Vagina (tissue), 2 donors: ENCODE measurements at regions not wholly inside any gene's neighbourhood (a gene's known extent, or its start where the extent isn't known, plus 50 kb on each side); places are given as distances from the start of the nearest gene placed in this dataset.

Experiments used
- POLR2A ChIP-seq, 2 donors: fragments of 450-650 bp; IDR thresholded peaks; one replicate each; pipeline ENCODE4 v1.6.1; 2017; ENCODE audit warnings: antibody characterized with exemption in 2 of 2, mild to moderate bottlenecking in 2 of 2, moderate library complexity in 2 of 2
- POLR2AphosphoS5 ChIP-seq, 2 donors: sonication (generic); formaldehyde crosslinking; IDR thresholded peaks; one replicate each; pipeline ENCODE4 v1.9.0; 2017; ENCODE audit warnings: antibody characterized with exemption in 2 of 2, mild to moderate bottlenecking in 2 of 2, low read depth in 1 of 2; ENCODE audit not compliant: insufficient read depth in 1 of 2
- TF ChIP-seq, protein P1 (sequence below), 3 experiments: fragments of 450-650 bp in 2 of 3; fragments of 200-600 bp in 1 of 3; sonication (generic) in 1 of 3; IDR thresholded peaks; one replicate each; pipeline ENCODE4 v1.5.1; 2017 to 2019; ENCODE audit warnings: antibody characterized with exemption in 3 of 3, mild to moderate bottlenecking in 2 of 3, moderate library complexity in 2 of 3

DNA sequence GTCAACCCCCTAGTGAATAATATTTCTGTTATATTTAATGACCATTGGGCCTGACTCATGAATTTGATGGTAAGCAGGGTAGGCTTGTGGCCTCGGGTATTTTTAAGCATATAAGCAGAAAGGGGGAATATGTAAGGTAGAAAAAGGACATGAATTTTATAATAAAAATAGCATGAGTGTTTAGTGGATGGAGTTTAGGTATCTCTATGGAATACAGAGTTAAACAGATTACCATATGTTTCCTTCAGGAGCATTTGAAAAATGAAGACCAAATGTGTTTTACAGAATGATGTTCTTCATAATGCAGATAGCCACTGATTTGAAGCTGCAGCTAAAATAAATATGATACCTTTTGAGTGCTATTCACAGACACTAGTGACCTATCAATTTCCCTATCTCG is 191.7 kb upstream of the TSHZ2 start:
- TF ChIP-seq POLR2A (IDR thresholded peaks at IDR 0.05) (no peak), POLR2AphosphoS5 (IDR thresholded peaks at IDR 0.05; ENCODE audit: insufficient read depth in 1 of 2, low read depth in 1 of 2) (no peak)
- TF ChIP-seq, protein P1, sequence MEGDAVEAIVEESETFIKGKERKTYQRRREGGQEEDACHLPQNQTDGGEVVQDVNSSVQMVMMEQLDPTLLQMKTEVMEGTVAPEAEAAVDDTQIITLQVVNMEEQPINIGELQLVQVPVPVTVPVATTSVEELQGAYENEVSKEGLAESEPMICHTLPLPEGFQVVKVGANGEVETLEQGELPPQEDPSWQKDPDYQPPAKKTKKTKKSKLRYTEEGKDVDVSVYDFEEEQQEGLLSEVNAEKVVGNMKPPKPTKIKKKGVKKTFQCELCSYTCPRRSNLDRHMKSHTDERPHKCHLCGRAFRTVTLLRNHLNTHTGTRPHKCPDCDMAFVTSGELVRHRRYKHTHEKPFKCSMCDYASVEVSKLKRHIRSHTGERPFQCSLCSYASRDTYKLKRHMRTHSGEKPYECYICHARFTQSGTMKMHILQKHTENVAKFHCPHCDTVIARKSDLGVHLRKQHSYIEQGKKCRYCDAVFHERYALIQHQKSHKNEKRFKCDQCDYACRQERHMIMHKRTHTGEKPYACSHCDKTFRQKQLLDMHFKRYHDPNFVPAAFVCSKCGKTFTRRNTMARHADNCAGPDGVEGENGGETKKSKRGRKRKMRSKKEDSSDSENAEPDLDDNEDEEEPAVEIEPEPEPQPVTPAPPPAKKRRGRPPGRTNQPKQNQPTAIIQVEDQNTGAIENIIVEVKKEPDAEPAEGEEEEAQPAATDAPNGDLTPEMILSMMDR (IDR thresholded peaks at IDR 0.05): no peak
